Tibial artery (tissue), 4 donors: ENCODE measurements at regions not wholly inside any gene's neighbourhood (a gene's known extent, or its start where the extent isn't known, plus 50 kb on each side); places are given as distances from the start of the nearest gene placed in this dataset.
"Not testable (repeated sequence)": the region's sequence is repeated elsewhere in the genome, so short reads cannot be mapped to it uniquely, and the experiment has no call there.

Experiments
- DNase-seq, 2 donors: peaks; one replicate each; pipeline ENCODE4 v3.0.0-alpha.2; 2019
- H3K27ac ChIP-seq, 2 donors: fragments of 200-600 bp; sonication (generic) in 1 of 2; 1 replicate in 1 of 2; 2 replicates in 1 of 2; pipeline ENCODE4 v1.5.1; 2018 to 2019; ENCODE audit warnings: mild to moderate bottlenecking in 1 of 2
- H3K27me3 ChIP-seq, 2 donors: fragments of 200-600 bp; sonication (generic) in 1 of 2; one replicate each; pipeline versions ENCODE4 v1.5.1 to v1.6.0; 2016 to 2019
- H3K36me3 ChIP-seq, 3 donors: fragments of 200-600 bp; sonication (generic) in 2 of 3; one replicate each; pipeline ENCODE4 v1.5.1; 2016 to 2019; ENCODE audit warnings: mild to moderate bottlenecking in 2 of 3
- H3K4me1 ChIP-seq, 4 donors: fragments of 200-600 bp; sonication (generic) in 2 of 4; 1 replicate in 3 of 4; 2 replicates in 1 of 4; pipeline ENCODE4 v1.5.1; 2016 to 2019
- H3K4me3 ChIP-seq, 2 donors: fragments of 200-600 bp; sonication (generic) in 1 of 2; 1 replicate in 1 of 2; 2 replicates in 1 of 2; pipeline ENCODE4 v1.5.1; 2018 to 2019; ENCODE audit warnings: mild to moderate bottlenecking in 2 of 2
- H3K9me3 ChIP-seq, 3 donors: fragments of 200-600 bp; sonication (generic) in 1 of 3; one replicate each; pipeline ENCODE4 v1.5.1; 2016 to 2019
- intact Hi-C: fragments of 100-400 bp; cut with DNase I; formaldehyde crosslinking; loops from one replicate; pipeline ENCODE4 v1.15.0; 2023; ENCODE audit warnings: low total_unique reads
- TF ChIP-seq, protein P1 (sequence below), 2 experiments: fragments of 200-600 bp in 1 of 2; fragments of 450-650 bp in 1 of 2; IDR thresholded peaks; one replicate each; pipeline ENCODE4 v1.5.1; 2017 to 2019; ENCODE audit warnings: antibody characterized with exemption in 2 of 2, mild to moderate bottlenecking in 1 of 2, moderate library complexity in 1 of 2

GRCh38 chr18:10252494-10252893, 201.9 kb upstream of the APCDD1 start:
- peaks cover 0 to 3% (median 0%) of the 10 kb centered on the region in 4 donors for H3K4me1 ChIP-seq
- no peaks in the 10 kb centered on the region for H3K27me3 ChIP-seq
- TF ChIP-seq, protein P1, sequence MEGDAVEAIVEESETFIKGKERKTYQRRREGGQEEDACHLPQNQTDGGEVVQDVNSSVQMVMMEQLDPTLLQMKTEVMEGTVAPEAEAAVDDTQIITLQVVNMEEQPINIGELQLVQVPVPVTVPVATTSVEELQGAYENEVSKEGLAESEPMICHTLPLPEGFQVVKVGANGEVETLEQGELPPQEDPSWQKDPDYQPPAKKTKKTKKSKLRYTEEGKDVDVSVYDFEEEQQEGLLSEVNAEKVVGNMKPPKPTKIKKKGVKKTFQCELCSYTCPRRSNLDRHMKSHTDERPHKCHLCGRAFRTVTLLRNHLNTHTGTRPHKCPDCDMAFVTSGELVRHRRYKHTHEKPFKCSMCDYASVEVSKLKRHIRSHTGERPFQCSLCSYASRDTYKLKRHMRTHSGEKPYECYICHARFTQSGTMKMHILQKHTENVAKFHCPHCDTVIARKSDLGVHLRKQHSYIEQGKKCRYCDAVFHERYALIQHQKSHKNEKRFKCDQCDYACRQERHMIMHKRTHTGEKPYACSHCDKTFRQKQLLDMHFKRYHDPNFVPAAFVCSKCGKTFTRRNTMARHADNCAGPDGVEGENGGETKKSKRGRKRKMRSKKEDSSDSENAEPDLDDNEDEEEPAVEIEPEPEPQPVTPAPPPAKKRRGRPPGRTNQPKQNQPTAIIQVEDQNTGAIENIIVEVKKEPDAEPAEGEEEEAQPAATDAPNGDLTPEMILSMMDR (IDR thresholded peaks at IDR 0.05) = no peak
- intact Hi-C loops = no loop called here
- no peaks in the 10 kb centered on the region for H3K9me3 ChIP-seq
- H3K4me3 ChIP-seq = no peak overlapping the region
- DNase-seq = no peak
- no peaks in the 10 kb centered on the region for H3K36me3 ChIP-seq
- H3K27ac ChIP-seq = no peak overlapping the region

DNA sequence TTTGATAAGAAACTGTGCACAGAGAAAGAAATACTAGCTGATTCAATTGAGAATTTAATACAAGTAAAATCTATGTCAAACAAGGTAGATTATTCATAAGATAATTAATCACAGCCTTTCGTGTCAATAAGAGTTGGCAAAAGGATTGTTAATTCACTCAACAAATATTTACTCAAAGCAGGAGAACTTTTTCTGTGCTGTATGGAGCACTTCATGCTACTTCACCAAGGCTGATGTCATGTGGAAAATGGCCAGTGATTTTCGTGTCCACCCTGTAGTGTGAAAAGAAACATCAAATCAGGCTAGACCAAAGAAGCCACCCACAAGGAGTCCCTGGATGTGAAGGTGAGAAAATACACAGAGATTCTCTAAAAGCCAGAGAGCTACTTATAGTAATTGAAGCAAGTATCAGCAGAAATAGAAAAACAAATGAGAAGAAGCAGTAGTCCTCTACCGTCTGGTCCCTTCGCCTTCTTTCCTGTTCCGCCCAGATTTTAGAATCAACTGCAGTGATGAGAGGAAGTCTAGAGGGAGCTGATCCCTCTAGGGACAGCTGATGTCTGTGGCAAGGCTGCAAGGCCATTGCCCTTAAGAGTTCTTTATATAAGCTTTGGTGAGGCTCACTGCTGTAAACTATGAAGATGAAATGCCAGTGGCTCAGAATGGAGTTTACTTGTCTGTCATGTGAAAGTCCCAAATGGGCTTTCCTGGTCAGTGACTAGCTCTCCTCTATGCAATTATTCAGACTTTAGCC, 201.3 kb upstream of the APCDD1 start:
- no peak overlapping the region for H3K4me3 ChIP-seq
- intact Hi-C loops = no loop called here
- TF ChIP-seq, protein P1 (IDR thresholded peaks at IDR 0.05) = no peak
- peaks cover 0 to 3% (median 0%) of the 10 kb centered on the region in 4 donors for H3K4me1 ChIP-seq
- no peak for DNase-seq
- H3K27me3 ChIP-seq = no peaks in the 10 kb centered on the region
- H3K27ac ChIP-seq = no peak overlapping the region
- H3K9me3 ChIP-seq = no peaks in the 10 kb centered on the region
- no peaks in the 10 kb centered on the region for H3K36me3 ChIP-seq

GRCh38 chr18:10256276-10256675, 198.2 kb upstream of the APCDD1 start:
- H3K4me1 ChIP-seq, H3K36me3 ChIP-seq, H3K27ac ChIP-seq, DNase-seq, H3K27me3 ChIP-seq, H3K4me3 ChIP-seq, intact Hi-C loops, H3K9me3 ChIP-seq: not testable (repeated sequence)

DNA sequence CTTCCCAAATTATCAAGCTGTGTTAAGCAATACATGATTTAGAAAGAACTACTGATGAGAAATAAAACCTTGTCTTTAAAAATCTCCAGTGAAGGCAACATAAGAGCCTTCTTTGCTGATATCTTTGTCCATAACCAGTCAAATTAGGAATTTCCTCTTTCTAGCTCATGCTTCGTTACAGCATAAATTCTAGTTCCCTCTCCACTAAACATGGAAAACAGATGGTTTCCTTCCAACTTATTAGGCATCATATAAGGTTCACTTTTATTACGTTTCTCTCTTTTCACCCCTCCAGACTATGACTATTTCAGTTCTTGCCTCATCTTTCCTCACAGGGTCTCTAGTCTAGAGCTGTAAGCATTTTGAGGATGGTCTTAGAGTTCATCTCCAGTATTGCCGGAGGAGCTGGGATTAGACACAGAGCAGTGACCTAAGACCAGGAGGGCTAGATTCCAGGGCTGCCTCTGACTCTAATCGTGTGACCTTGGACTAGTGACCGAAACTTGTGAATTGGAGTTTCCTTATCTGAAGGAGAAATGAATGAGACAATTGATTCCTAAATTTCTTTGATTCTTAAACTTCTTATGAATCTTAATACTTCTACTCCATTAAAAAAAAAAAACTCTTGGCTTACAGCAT, 195.5 kb upstream of the APCDD1 start:
- Histone ChIP-seq H3K4me3 (no peak overlapping the region), H3K36me3 (no peaks in the 10 kb centered on the region), H3K27ac (no peak overlapping the region), H3K27me3 (no peaks in the 10 kb centered on the region), H3K9me3 (no peaks in the 10 kb centered on the region), H3K4me1 (no peaks in the 10 kb centered on the region)
- DNase-seq = no peak
- TF ChIP-seq, protein P1 (IDR thresholded peaks at IDR 0.05) = no peak
- intact Hi-C loops = no loop called here

GRCh38 chr18:10259901-10260300, 194.5 kb upstream of the APCDD1 start:
- Histone ChIP-seq H3K9me3 (no peaks in the 10 kb centered on the region), H3K4me3 (no peak overlapping the region), H3K4me1 (no peaks in the 10 kb centered on the region), H3K36me3 (no peaks in the 10 kb centered on the region), H3K27ac (no peak overlapping the region), H3K27me3 (no peaks in the 10 kb centered on the region)
- TF ChIP-seq, protein P1 (IDR thresholded peaks at IDR 0.05) = no peak
- intact Hi-C loops = no loop called here
- no peak for DNase-seq
